DMS53 (cell line): ENCODE measurements at regions not wholly inside any gene's neighbourhood (a gene's known extent, or its start where the extent isn't known, plus 50 kb on each side); places are given as distances from the start of the nearest gene placed in this dataset.

ENCODE experiments used
- DNase-seq: peaks from one replicate; lab custom pipeline; 2025; lab: John Stamatoyannopoulos, UW

DNA sequence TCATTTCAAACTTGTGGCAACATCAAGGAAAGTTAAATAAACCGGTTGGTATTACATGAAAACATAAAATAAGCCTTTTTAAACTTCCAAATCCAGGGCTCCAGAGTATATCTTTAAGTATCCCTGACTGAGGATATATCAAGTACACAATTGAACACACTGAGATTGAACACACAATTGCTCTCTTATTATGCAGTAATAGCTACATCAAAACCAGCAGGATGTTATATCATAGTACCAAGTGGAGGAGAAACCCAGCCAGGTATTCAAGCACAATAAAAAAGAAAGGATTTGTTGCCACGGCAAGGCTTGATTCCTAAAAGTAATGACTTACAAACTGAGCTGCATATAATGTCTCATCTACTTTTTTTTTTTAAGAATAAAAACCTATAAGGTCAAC, 605.8 kb downstream of the SPOCK3 start:
- no peak for DNase-seq

DNA sequence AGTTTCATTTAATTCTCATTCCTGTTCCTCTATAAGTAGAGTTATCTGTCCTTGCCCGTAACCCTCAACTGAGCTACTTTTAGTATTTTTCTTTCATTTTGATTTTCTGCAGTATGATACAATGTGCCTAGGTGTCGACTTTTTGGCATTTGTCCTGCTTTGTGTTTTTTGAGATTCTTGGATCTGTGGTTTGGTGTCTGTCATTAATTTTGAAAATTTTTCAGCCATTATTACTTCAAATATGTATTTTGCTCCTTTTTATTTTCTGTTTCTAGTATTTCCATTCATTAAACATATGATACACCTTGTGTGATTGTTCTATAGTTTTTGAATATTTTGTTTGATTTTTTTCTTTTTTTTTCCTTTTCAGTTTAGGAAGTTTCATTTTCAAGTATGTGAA, 598.9 kb downstream of the SPOCK3 start:
- DNase-seq = no peak

DNA sequence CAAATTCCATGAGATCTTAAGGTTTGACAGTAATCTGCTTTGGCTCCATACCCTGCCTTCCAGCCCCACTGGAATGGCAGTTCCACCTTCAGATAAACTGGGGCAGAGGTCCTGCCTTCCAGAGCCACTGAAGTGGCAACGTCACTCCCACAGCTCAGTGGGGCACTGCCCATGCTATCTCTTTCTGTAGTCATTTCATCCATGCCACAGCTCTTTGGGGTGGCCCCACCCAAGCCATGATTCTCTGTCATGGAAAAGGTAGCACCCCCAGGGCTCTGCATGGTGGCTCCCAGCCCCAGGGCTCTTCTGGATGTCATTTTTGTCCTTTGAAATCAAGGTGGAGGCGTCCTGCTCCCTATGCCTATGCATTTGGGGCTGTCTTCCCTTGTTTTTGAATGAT, 596.5 kb downstream of the SPOCK3 start:
- no peak for DNase-seq

DNA sequence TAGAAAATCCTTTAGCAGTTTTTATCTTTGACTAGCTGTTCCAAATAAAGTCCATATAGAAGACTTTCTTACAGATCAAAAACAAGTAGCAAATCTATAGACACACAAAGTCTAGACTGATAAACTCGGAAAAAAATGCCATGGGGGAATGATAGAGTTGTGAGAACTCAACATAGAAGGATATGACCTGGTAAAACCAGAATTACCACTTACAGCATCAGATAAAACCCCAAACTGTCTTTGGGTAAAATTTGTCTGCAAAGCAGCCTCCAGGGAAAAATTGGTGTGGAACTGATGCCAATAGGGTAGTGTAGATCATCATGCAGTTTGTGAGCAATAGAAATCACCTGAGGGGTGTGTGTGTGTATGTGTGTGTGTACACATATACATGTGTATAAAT, 579.1 kb downstream of the SPOCK3 start:
- peak; percentile 17 for DNase-seq

DNA sequence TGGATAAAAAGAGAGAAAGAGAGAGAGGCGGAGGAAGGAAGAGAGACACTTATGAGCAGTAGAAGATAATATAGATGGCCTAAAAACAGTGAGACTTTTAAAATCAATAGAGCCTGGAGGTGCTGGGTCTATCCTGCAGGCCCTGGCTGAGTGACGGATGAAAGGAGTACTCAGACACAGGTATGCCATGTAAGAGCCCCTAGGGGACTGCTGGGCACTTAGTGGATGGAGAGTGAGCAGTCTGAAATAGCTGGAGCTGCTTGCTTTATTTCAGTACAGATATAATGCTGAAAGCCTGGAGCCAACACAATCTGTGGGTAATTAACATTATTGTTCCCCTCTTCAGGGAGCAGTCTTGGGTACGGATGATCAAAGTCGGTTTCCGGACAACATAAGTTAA, 578.6 kb downstream of the SPOCK3 start:
- no peak for DNase-seq

DNA sequence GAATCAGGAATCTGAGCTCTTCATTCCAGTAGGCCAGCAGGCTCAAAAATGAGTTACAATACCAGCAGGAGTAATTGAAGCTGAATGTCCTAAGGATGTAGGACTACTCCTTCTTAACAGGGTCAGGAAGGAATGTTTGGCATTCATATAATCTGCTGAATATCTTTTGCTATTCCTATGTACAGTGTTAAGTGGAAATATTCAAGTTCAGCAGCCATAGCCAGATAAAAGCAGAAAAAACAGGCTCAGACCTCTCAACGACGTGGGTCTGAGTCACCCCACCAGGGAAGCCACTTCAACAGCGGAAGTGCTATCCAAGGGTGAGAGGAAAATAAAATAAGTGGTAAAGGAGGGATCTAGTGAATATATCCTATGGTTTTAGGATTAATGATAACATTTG, 577.0 kb downstream of the SPOCK3 start:
- peak; percentile 77 for DNase-seq

DNA sequence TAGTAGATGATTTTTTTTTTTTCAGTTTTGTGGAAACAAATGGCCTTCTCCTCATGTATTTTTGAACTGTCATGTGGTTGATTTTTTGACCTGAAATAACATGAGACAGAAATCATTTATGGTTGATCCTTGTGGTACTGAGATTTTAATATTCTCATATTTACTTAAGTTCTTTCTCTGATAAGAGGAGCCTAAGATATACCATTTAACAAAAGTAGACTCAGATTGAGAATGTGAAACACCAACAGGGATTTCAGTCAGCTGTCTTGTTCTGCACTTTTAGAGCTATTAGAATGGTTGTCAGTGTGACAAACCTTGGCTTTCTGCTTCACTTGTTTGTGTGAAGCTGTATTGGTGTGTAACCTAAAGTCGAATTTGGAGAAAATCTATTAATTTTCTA, 575.7 kb downstream of the SPOCK3 start:
- no peak for DNase-seq

DNA sequence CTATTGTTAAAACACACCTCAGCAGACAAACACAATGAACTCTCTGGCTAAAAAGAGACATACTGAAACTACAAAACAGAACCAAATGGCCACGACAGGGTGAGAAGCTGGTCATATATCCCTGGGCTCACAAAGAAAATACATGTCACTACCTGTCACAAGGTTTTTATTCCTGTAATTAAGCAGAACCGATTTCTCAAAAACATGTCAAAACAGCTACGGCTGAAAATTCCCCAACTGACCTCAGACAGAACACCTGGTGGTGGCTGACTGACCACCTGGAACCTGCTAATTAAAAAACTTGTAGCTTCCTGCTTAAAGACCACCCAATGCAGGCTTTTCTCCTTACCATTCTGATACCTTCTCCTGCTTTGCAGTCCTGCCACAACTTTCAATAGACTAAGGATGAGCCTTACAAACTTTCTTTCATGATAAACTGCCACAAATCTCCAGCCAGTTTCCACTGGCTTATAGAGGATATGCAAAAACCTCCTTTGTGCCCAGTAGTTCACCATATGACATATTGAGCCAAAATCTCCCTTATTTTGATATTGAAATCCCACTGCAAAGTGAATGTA, 571.9 kb downstream of the SPOCK3 start:
- DNase-seq = no peak

DNA sequence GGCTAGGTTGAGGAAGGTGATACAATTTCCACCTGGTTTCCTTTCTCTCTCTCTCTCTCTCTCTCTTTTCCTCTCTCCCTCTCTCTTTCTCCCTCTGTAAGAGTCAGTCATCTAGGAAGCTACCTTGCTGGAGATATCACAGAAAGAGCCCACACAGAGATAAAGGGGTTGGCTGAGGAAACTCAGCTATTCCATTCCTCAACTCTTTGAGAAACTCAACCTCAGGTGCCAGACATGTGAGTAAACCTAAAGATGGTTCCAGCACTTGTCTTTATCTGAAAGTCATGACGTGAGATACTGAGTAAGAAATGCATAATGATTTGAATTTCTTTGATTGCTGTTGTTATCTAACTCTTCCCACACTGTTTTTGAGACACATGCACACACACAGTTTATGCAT, 564.0 kb downstream of the SPOCK3 start:
- DNase-seq = no peak

DNA sequence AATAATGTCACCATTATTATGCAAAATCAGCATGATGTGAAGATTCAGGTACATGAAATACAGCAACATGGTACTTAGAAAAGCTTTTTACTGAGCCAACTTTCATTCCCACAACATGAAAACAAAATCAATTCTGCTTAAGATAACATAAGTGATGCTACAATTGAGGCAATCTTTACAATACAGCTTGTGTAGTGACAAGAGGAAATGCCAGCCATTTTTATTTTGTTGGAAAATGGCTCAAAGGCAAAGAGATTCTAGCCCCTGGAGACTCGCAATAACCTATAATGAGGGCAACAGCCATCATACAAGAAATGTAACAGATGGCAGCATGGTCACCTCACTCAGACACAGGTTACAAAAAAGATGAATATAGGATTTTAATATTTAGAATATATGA, 560.4 kb downstream of the SPOCK3 start:
- DNase-seq = no peak

DNA sequence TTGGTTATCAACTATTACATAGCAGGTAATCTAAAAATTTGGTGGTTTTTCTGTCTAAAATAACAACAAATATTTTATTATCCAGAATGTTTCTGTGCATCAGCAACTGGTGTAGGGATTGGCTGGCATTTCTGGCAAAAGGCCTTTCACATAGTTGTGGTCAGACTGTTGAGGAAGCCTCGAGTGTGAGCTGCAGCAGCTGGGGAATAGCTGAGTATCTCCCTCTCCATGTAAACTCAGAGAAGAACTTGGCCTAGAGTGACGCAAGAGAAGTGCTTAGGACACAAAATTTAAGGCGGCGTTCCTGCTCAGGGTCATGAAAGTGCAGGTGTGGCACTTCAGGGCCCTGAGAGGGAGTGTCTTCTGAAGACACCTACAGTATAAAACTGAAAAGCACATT, 558.9 kb downstream of the SPOCK3 start:
- no peak for DNase-seq

DNA sequence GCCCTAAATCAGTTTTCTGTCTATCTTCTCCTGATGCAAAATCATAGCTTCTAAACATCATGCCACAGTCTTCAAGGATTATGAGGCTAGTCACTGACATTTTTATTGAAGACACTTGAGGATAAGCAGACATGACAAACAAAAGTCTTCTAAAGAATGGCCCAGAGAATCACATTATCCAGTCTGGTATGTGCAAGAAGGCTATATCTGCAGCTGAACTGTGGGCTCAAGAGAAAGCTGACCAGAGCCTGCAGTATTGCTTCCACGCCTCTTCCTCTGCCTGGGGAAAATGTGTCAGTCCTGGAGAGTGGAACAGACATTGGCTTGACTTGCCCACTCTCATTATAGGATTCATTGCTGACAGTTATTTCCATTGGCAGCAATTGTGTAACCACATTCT, 553.5 kb downstream of the SPOCK3 start:
- DNase-seq = no peak

DNA sequence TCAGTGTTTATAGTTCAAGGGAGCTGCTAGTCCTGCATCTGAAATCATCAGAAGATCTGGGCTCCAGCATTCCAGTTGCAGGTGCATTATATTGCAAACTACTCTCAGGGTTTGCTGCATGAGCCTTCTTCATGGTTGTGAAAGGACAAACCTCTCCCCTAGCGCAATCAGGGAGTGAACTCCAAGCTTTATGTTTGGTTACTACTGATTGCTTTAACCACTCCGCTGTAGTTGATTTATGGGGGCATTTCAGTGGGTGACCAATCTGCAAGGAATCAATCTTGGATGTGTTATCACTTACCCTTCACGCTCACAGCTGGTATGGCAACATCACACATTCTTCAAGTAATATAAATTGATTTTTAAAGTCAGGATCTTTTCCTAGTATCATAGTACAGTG, 552.1 kb downstream of the SPOCK3 start:
- DNase-seq = no peak
